ENCODE measurements at regions not wholly inside any gene's neighbourhood (a gene's known extent, or its start where the extent isn't known, plus 50 kb on each side); places are given as distances from the start of the nearest gene placed in this dataset.

DNA sequence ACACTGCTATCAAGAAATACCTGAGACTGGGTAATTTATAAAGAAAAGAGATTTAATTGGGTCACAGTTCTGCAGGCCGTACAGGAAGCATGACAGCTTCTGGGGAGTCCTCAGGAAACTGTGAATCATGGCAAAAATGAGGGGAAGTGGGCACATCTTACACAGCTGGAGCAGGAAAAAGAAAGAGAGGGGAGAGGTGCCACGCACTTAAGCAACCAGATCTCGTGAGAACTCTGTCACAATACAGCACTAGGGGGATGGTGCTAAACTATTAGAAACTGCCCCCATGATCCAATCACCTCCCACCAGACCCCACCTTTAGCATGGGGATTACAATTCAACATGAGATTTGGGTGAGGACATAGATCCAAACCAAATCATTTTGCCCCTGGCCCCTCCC lies 105.5 kb upstream of the CPLX2 start:
- no peak for DNase-seq

DNA sequence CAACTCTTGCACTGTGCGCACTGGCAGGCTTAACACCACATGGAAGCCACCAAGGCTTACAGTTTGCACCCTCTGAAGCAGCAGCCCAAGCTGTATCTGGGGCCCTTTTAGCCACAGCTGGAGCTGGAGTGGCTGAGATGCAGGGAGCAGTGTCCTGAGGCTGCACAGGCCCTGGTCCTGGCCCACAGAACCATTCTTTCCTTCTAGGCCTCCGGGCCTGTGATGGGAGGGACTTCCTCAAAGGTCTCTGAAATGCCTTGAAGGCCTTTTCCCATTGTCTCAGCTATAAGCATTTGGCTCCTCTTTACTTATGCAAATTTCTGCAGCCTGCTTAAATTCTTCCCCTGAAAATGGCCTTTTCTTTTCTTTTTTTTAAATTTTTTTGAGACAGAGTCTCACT lies 104.4 kb upstream of the CPLX2 start:
- no peak for DNase-seq

DNA sequence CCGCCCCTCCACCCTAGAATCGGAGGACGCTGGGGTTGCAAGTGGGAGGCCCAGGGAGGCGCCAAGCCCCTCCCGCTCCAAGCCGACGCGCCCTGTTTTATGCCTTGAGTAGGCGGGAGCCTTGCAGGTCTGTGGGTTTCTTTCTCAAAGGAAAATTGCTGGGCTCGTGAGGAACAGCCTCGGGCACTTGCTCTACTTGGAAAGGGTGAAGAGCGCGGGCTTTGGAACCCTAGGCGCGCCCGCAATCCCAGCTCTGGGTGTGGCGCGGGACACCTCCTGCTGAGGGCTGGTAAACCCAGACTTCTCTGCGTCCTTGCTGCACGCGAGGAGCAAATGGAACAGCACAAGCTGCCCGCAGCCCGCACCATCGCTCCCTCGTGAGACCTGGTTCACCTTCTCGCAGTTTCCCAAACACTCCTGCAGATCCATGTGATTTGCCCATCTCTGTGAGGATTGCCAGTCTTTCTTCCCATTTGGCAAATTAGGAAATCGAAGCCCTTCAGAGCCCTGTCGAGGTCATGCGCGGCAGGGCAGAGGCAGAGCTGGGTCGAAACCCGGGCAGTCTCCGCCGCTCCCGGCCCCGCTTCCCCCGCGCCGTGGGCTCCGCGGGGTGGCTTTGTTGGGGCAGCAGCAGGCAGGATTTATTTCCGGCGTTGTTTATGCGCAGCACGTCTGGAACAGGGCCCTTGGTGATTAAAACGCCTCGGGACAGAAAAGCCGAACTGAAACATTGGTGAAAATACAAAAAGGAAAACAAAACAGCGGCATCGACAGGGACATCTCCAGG lies 98.4 kb upstream of the CPLX2 start:
- DNase-seq, result no peak

DNA sequence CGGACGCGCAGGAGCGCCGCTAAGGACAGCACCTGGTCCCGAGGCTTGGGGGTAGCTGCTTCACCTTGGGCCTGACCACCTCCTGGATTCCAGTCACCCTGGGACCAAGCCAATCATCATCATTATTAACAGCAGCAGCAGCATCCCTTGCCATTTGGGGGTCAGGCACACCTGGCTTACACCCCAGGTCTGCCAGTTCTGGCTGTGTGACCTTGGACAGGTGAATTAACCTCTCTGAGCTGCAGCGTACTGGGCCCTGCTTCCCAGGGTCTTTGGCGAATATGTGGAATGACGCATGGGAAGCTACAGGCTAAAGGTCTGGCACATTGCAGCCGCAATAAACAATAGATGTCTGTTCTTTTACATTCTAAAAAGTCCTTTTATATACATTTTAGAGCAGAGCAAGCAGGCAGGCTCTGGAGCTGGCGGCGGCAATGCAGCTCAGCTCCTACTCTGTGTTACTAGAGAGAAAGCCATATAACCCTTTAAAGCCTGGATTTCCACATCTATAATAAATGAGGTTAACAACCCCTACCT lies 97.8 kb upstream of the CPLX2 start:
- no peak for DNase-seq

DNA sequence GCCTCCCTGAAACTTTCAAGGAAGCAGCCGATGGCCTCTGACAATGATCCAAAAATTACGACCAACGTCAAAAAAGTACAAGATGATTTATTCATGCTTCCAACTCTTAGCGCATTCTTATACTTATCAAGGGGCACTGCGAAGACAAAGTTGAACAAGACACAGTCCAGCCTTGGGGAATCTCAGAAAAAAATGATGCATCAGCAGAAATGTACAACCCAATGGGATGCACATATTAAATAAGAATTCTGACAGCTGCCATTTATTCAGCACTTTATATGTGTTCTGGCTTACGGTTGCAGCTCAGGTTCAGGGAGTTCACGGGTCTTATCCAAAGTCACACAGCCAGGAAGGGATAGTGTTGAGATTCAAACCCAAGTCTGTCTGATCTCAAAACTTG lies 96.0 kb upstream of the CPLX2 start:
- no peak for DNase-seq

DNA sequence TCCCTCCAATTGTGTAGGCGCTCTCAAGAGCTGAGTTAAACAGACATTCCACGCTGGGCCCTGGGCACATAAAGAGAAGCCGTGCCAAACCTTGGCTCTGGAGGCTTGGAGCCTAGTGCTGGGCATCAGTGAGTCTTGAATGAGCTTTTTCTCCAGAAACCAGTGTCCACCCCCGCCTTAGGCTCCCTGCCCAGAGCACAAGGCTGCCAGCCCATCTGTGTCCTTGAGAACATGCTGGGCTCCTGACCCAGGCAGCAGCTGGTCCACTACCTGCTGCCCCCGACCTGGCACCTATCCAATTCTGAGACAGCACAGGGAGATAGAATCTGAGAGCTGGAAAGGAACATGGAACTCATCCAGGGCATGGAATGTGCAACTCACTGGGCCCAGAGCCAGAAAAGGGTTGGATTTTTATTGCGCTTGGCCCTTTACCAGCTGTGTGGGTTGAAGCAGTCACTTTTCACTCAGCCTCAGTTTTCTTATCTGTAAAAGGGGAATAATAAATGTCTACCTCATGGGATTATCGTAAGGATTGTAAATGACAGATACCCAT lies 92.4 kb upstream of the CPLX2 start:
- no peak for DNase-seq

DNA sequence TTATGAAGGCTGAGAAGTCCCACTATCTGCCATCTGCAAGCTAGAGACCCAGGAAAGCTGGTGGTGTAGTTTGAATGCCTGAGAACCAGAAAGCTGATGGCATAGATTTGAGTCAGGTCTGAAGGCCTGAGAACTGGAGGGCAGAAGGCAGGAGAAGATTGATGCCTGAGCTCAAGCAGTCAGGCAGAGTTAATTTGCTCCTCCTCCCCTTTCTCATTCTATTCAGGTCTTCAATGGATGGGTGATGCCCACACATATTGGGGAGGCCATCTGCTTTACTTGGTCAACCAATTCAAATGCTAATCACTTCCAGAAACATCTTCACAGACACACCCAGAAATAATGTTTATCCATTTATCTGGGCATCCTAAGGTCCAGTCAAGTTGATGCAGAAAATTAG lies 87.6 kb upstream of the CPLX2 start:
- no peak for DNase-seq

DNA sequence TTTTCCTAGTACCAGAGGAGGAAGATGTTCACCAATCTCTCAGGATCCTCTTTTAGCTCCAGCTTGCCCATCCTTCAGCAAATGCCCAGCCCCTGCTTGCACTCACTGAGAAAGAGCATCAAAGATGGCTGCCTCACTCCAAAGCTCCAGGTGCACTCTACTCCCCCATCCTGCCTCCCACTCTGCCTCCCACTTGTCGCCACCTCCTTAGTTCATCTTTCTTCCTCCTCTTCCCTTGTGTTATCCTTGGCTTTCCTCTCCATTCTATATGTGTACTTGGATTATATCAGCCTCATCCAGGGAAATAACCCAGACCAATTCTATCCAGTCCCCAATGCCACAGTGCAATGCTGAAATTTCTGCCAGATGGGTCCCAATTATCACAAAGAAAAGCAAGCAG lies 87.1 kb upstream of the CPLX2 start:
- DNase-seq, result no peak

DNA sequence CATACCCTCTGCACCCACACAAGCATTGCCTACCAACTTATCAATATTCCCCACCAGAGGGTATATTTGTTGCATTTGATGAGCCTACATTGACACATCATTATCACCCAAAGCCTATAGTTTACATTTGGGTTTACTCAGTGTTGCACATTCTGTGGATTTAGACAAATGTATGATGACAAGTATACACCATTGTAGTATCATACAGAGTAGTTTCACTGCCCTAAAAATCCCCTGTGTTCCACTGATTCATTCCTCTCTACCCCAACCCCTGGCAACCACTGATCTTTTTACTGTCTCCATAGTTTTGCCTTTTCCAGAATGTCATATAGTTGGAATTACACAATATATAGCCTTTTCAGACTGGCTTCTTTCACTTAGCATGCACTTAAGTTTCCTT lies 85.7 kb upstream of the CPLX2 start:
- DNase-seq, result no peak

DNA sequence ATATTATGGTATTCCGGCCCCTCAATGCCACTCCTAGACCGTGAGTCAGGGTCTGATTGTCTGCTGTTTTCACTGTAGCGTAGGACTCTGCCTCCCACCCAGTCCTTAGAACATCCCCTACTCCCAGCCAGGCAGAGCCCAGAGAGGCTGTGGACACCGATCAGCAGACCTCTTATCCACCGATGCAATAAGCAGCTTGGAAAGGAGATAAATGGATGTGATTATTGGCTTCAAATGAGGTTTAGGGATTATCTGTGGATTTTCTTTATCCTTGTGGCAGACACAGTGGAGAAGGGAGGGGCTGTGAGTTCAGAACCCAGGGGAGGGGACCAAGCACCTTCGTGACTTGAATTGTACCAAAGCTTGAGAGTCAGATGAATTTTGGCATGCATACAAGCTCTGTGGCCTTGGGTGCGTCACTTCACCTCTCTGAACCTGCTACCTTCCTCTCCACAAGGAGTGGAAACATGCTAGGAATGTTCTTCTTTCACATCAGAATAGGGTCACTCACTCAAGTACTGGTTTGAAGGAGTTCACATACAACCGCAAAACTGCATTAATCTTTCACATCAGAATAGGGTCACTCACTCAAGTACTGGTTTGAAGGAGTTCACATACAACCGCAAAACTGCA lies 83.1 kb upstream of the CPLX2 start:
- no peak for DNase-seq

DNA sequence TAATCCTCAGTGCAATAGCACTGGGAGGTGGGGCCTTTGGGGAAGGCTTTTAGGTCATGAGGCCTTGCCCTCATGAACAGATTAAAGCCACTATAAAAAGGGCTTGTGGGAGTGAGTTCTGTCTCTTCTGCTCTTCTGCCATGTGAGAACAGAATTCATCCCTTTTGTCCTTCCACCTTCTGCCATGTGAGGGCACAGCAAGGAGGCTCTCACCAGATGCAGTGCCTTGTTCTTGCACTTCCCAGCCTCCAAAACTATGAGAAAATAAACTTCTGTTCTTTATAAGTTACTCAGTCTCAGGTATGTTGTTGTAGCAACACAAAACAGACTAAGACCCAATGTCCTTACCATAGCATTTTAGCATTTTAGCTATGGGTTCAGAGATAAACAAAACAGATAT lies 81.7 kb upstream of the CPLX2 start:
- DNase-seq, result no peak

DNA sequence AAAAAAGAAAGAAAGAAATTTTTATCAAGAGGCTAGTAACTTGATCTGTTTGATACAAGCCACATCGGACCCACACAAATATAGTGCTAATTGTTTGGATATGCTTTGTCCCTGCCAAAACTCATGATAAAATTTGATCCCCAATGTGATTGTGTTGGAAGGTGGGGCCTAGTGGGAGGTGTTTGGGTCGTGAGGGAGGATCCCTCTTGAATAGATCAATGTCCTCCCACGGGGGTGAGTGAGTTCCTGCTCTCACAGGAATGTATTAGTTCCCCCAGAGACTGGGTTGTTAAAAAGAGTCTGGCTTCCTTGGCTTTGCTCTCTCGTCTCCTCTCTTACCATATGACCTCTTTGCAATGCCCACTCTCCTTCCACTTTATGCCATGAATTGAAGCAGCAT lies 80.6 kb upstream of the CPLX2 start:
- DNase-seq, result no peak

DNA sequence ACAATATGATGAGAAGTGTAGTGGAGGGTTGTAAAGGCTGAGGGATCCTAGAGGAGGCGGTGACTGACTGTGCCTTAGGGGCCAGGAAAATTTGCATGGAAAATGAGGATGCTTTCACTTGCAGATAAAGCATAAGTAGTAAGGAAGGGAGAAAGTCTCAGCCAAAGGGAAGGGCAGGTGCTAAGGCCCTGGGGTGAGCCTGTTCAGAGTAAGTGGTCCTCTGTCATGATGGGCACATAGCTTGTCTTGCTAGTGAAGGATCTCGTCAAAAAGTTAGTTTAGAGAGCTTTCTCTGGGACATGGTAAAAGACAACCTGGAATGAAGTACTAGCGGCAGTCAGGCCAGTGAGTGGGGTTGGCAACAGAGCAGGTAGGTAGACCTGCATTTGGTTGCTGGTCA lies 75.4 kb upstream of the CPLX2 start:
- no peak for DNase-seq

DNA sequence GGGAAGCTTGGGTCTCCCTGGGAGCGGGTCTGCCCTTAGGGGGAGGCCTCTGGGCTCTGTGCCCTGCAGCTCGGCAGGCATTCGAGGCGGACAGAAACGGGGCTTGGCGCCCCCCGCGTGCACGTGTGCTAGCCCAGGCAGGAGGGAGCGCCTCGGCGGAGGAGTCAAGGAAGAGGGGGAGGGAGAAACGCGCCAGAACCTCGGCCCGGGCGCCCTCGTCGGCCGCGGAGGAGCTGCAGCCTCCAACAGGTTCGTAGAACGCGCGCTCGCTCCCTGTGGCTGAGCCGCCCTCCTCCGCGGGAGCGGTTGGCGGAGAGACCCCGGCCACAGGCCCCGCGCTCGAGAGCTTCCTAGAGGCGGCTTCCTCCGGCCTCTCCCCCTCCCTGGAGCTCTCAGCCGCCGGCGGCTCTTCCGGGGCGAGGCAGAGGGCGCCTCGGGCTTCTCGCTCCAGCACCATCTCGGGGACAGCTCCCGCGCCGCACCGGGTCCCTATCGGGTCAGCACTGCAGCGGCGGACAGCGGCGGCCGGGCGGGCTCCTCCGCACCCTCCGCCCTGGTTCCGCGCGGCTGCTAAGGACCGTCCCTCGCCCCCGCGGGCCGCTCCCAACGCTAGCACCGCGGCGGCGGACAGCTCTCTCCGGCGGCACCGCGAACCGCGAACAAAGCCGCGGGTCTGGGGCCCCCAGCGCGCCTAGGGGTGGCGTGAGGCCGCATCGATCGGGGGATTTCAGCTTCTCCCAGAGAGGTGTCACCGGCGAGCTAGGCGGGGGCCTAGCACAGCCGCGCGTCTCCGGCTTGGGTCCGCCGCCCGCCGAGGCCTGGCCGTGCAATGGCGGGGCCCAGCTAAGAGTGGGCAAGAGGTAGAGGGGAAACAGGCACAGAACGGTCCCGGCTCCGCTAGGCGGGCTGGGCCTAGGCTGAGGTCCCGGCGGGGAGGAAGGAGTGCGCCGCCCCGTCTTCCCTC lies 74.6 kb upstream of the CPLX2 start:
- DNase-seq, result peak; percentile 54

DNA sequence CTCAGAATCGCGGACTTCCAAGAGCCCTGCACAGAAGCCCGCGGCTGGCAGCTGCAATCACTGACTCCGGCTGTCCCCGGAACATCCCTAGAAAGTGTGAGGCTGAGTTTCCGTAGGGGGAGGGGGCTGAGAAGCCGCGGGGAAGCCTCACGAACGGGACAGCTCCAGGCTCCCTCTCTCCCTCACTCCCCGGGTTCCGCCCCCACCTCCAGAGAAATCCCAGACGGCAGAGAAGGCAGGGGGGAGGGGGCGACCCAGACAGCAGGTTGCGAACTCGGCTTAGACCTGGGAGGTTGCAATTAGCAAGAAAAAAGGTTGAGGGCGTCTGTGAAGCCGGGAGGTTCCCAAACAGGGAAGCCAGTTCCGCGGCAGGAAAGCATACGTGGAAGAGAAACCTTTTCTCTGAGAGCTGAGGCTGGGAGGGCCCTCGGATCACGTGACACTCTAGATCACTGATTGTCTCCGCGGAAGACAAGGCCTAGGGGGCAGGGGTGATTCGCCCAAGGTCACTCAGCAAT lies 73.8 kb upstream of the CPLX2 start:
- DNase-seq, result no peak

DNA sequence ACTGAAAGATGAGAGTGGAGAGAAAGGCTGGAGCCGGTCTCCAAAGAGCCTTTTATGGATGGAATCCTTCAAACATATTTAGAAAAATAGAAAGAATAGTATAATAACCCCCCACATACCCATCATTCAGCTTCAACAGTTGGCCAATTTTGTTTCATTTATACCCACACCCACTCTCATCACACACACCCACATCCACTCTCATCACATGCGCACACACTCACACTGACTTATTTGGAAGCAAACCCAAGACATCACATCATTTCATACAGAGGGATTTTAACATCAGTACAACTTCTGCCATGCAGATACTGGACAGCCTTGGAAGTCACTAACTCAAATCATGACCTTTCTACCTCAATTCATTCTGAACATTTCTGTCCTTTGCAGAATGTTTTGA lies 72.8 kb upstream of the CPLX2 start:
- DNase-seq, result no peak

DNA sequence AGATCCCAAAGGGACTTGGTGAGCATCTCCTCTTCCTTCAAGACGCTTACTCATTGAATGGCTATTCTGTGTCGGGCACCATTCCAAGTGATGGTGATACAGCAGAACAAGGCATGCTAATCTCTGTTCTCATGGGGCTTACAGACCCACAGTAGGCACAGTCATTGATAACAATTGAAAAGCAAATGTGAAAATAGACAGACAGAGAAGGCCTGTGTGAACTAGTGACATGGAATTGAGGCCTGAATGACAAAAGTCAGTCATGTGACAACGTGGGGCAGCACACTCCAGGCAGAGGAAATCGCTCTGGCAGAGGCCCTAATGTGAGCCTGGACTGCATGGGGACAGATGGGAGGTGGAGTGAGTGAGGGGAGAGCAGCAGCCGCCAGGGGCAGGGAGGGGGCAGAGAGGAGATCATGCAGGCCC lies 70.7 kb upstream of the CPLX2 start:
- DNase-seq, result peak; percentile 24

DNA sequence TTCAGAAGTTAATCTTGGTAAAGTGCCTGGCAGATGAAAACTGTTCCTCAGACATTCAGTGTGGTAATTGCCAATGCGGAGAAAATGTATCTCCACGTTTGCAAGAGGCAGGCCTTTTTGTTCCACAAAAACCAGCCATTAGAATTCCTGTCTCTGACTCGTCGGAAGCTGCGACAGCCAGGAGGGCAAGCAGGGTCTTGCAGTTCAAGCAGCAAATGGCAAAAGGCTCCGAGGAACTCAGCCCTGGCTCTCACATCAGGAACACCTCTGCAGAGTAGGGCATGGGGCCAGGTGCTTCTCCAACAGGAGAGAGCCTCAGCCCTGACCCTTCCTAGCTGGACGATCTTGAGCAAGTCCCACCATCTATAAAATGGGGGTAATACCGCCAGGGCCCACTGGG lies 69.0 kb upstream of the CPLX2 start:
- no peak for DNase-seq

DNA sequence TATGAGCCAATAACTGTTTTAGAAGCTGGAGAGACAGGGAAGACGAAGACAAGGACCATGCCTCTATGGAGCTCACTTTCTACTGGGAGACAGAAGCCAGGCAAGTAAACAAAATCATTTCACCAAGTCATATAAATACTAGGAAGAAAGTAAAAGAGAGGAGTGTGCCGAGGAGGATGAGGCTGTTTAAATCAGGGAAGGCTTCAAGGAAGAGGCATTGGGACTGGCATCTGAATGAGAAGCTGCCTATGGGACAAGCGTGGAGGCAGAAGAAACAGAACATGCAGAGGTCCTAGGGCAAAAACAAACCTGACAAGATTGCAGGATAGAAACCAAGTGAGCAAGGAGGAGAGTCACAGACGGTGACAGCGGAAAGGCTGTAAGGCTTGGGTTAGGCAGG lies 68.1 kb upstream of the CPLX2 start:
- DNase-seq, result no peak

DNA sequence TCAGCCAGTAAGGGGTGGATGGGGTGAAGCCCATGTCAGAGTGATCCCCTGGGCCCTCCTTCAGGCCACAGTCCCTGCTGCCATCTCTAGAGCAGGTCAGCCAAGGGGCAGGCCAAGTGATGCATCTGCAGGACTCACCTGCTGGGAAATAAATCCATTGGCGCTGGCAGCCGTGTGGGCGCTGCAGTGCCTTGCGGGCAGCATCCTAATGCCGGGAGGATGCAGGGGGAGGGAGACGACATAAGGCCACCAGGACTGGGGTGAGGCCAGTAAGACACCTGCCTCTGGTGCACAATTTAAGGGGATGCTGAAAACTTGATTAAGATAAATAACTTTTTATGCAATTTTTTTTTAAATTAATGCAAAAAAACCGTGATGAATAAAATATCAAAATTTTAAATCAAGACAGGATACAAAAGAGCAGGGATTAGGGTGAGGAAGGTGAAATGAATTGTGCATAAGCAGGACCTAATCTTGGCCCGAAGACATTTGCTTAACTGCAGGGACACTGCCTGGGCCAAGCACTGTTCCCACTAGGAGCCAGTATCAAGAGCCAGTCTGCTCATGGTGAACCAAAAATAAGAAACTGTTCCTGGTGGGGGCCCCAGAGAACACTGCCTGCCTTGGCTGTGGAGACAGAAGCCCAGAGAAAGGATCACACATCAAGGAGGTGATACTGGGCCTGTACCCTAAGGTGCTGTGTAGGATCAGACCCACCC lies 67.5 kb upstream of the CPLX2 start:
- DNase-seq, result no peak

DNA sequence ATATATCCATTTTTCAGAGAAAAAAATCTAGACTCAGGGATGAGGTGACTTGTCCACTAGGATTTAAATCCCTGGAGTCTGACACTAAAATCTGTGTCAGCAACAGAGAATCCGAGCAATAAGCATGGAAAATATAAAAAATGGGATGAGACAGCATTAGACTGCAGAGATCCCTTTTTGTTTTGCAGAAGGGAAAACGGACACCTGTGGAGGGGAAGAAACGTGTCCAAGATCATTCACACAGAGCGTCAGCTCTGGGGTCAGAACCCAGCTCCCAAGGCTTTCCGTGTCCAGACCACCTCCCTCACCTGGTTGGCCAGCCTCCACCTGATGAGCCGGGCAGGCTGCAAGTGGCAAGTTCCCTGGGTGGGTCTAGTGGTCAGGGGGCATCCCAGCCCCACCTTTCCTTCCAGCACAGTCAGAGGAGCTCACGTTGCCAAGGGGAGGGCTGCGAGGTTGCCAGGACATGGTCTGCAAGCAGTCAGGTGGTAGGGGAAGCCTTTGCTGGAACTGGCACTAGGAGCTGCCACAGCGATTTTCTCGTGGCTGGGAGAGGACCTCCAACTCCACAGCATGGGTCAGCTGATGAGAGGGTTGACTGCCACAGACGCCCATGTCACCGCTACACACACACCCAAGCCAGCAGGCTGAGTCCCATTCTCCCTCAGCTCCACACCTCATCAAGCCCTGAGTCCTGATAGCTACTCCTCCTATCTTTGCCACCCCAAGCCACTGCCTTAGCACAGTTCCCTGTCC lies 65.9 kb upstream of the CPLX2 start:
- no peak for DNase-seq

Data from T1000 (cell line).